Stimulated activated CD8-positive, alpha-beta memory T cell treated with anti-CD3 and anti-CD28 coated beads, Interleukin-7, amount 100 ng/mL, for 4 hours (primary cell): ENCODE measurements at regions not wholly inside any gene's neighbourhood (a gene's known extent, or its start where the extent isn't known, plus 50 kb on each side); places are given as distances from the start of the nearest gene placed in this dataset.
"Not testable (repeated sequence)": the region's sequence is repeated elsewhere in the genome, so short reads cannot be mapped to it uniquely, and the experiment has no call there.

ENCODE experiments used
- DNase-seq, 2 donors: peaks; one replicate each; pipeline ENCODE4 v3.0.0-alpha.2; 2020; ENCODE audit warnings: low read depth in 2 of 2

GRCh38 chr2:16728351-16729136 lies 62.9 kb upstream of the CYRIA start:
- DNase-seq, result no peak

GRCh38 chr2:16727849-16728248 lies 62.2 kb upstream of the CYRIA start:
- not testable (repeated sequence) for DNase-seq

GRCh38 chr2:16727256-16727655 lies 61.6 kb upstream of the CYRIA start:
- DNase-seq, result no peak

GRCh38 chr2:16726577-16726976 lies 60.9 kb upstream of the CYRIA start:
- no peak for DNase-seq

GRCh38 chr2:16726147-16726546 lies 60.5 kb upstream of the CYRIA start:
- DNase-seq, result no peak

- no peak for DNase-seq
These were observed 59.9 kb upstream of the CYRIA start for GRCh38 chr2:16725549-16725948.

GRCh38 chr2:16722677-16723076 lies 57.0 kb upstream of the CYRIA start:
- DNase-seq, result no peak

- DNase-seq, result no peak
These were observed 56.5 kb upstream of the CYRIA start for GRCh38 chr2:16722126-16722525.

GRCh38 chr2:16721529-16721928 lies 55.9 kb upstream of the CYRIA start:
- DNase-seq, result not testable (repeated sequence)

GRCh38 chr2:16720737-16721136 lies 55.1 kb upstream of the CYRIA start:
- not testable (repeated sequence) for DNase-seq

- no peak for DNase-seq
These were observed 53.8 kb upstream of the CYRIA start for GRCh38 chr2:16719485-16719808.

- DNase-seq, result no peak
These were observed 53.2 kb upstream of the CYRIA start for GRCh38 chr2:16718576-16719484.

- no peak for DNase-seq
These were observed 51.8 kb upstream of the CYRIA start for GRCh38 chr2:16717477-16717876.

- DNase-seq, result no peak
These were observed 51.3 kb upstream of the CYRIA start for GRCh38 chr2:16716944-16717343.

GRCh38 chr2:16716024-16716423 lies 50.4 kb upstream of the CYRIA start:
- no peak for DNase-seq
